Kidney epithelial cell (primary cell): ENCODE measurements at regions not wholly inside any gene's neighbourhood (a gene's known extent, or its start where the extent isn't known, plus 50 kb on each side); places are given as distances from the start of the nearest gene placed in this dataset.

Experiments used
- DNase-seq: peaks from one replicate; pipeline ENCODE4 v3.0.0-alpha.2; 2010; ENCODE audit warnings: low read depth
- H3K27me3 ChIP-seq: 2 replicates; pipeline ENCODE4 v1.6.0; 2011; ENCODE audit warnings: low read length; ENCODE audit not compliant: control insufficient read depth, insufficient read depth
- H3K36me3 ChIP-seq: 2 replicates; pipeline ENCODE4 v1.5.1; 2011; ENCODE audit warnings: low read length; ENCODE audit not compliant: control insufficient read depth, insufficient read depth
- H3K4me3 ChIP-seq: 2 replicates; pipeline ENCODE4 v1.5.1; 2011; ENCODE audit warnings: low read depth, mild to moderate bottlenecking, control low read depth, low read length
- CTCF ChIP-seq: IDR thresholded peaks from 2 replicates; pipeline ENCODE4 v1.5.1; 2011; ENCODE audit warnings: mild to moderate bottlenecking, moderate library complexity, low read length, control low read depth, inconsistent platforms; ENCODE audit not compliant: insufficient read depth, poor library complexity, severe bottlenecking

GRCh38 chr11:11095831-11096723 is 238.2 kb upstream of the ZBED5 start:
- no peak for TF ChIP-seq CTCF
- H3K4me3 ChIP-seq: no peak overlapping the region
- no peak for DNase-seq
- H3K36me3 ChIP-seq: no peaks in the 10 kb centered on the region
- peaks cover 2% of the 10 kb centered on the region for H3K27me3 ChIP-seq

GRCh38 chr11:11090495-11090894 is 232.6 kb upstream of the ZBED5 start:
- TF ChIP-seq CTCF: no peak
- Histone ChIP-seq H3K4me3 (no peak overlapping the region), H3K36me3 (no peaks in the 10 kb centered on the region), H3K27me3 (peaks cover 2% of the 10 kb centered on the region)
- DNase-seq: no peak

- no peak overlapping the region for H3K4me3 ChIP-seq
- no peaks in the 10 kb centered on the region for H3K36me3 ChIP-seq
- no peak for DNase-seq
- no peaks in the 10 kb centered on the region for H3K27me3 ChIP-seq
- no peak for TF ChIP-seq CTCF
Measured at GRCh38 chr11:11089805-11090204, 232.0 kb upstream of the ZBED5 start.

- TF ChIP-seq CTCF: no peak
- Histone ChIP-seq H3K36me3 (no peaks in the 10 kb centered on the region), H3K27me3 (no peaks in the 10 kb centered on the region), H3K4me3 (no peak overlapping the region)
- no peak for DNase-seq
Measured at GRCh38 chr11:11086979-11087378, 229.1 kb upstream of the ZBED5 start.

- no peaks in the 10 kb centered on the region for H3K27me3 ChIP-seq
- no peak for DNase-seq
- H3K4me3 ChIP-seq: no peak overlapping the region
- no peaks in the 10 kb centered on the region for H3K36me3 ChIP-seq
- TF ChIP-seq CTCF: no peak
Measured at GRCh38 chr11:11085580-11085979, 227.7 kb upstream of the ZBED5 start.

GRCh38 chr11:11084337-11084736 is 226.5 kb upstream of the ZBED5 start:
- no peak overlapping the region for H3K4me3 ChIP-seq
- no peaks in the 10 kb centered on the region for H3K36me3 ChIP-seq
- peaks cover 3% of the 10 kb centered on the region for H3K27me3 ChIP-seq
- no peak for TF ChIP-seq CTCF
- no peak for DNase-seq
